Peyer's patch (tissue), 4 donors: ENCODE measurements at regions not wholly inside any gene's neighbourhood (a gene's known extent, or its start where the extent isn't known, plus 50 kb on each side); places are given as distances from the start of the nearest gene placed in this dataset.

Experiments used
- DNase-seq, 3 donors: peaks; one replicate each; pipeline ENCODE4 v3.0.0-alpha.2; 2017 to 2019
- H3K27ac ChIP-seq, 4 donors: fragments of 200-600 bp; sonication (generic); one replicate each; pipeline ENCODE4 v1.5.1; 2016 to 2019
- H3K27me3 ChIP-seq, 2 donors: fragments of 200-600 bp; sonication (generic); one replicate each; pipeline ENCODE4 v1.5.1; 2019
- H3K36me3 ChIP-seq, 3 donors: fragments of 200-600 bp; sonication (generic); one replicate each; pipeline ENCODE4 v1.5.1; 2016 to 2019
- H3K4me1 ChIP-seq, 4 donors: fragments of 200-600 bp; sonication (generic); one replicate each; pipeline ENCODE4 v1.5.1; 2016 to 2019
- H3K4me3 ChIP-seq, 4 donors: fragments of 200-600 bp; sonication (generic); 1 replicate in 3 of 4; 2 replicates in 1 of 4; pipeline ENCODE4 v1.5.1; 2016 to 2019; ENCODE audit warnings: mild to moderate bottlenecking in 1 of 4
- H3K9me3 ChIP-seq, 4 donors: fragments of 200-600 bp; sonication (generic); one replicate each; pipeline ENCODE4 v1.5.1; 2016 to 2019; ENCODE audit warnings: mild to moderate bottlenecking in 1 of 4
- CTCF ChIP-seq, 6 experiments: fragments of 450-650 bp in 4 of 6; fragments of 200-600 bp in 2 of 6; sonication (generic) in 1 of 6; IDR thresholded peaks; one replicate each; pipeline ENCODE4 v1.5.1; 2017 to 2019; ENCODE audit warnings: antibody characterized with exemption in 6 of 6, mild to moderate bottlenecking in 3 of 6, moderate library complexity in 1 of 6
- POLR2A ChIP-seq, 2 donors: fragments of 450-650 bp; IDR thresholded peaks; one replicate each; pipeline ENCODE4 v1.5.1; 2017; ENCODE audit warnings: antibody characterized with exemption in 2 of 2, mild to moderate bottlenecking in 2 of 2, moderate library complexity in 2 of 2

GRCh38 chr1:67534627-67535065 is 104.4 kb upstream of the SERBP1 start:
- no peak for TF ChIP-seq CTCF (IDR thresholded peaks at IDR 0.05)
- TF ChIP-seq POLR2A (IDR thresholded peaks at IDR 0.05), result no peak
- Histone ChIP-seq H3K9me3 (no peaks in the 10 kb centered on the region), H3K27me3 (no peaks in the 10 kb centered on the region), H3K4me1 (peaks cover 0 to 16% (median 6%) of the 10 kb centered on the region in 4 donors), H3K36me3 (no peaks in the 10 kb centered on the region), H3K27ac (peak overlapping the region in 2 of 4 donors; percentile 10 to 52), H3K4me3 (no peak overlapping the region)
- DNase-seq, result peak in 1 of 3 donors; percentile 54

GRCh38 chr1:67535474-67535873 is 105.3 kb upstream of the SERBP1 start:
- H3K27ac ChIP-seq, result no peak overlapping the region

DNA sequence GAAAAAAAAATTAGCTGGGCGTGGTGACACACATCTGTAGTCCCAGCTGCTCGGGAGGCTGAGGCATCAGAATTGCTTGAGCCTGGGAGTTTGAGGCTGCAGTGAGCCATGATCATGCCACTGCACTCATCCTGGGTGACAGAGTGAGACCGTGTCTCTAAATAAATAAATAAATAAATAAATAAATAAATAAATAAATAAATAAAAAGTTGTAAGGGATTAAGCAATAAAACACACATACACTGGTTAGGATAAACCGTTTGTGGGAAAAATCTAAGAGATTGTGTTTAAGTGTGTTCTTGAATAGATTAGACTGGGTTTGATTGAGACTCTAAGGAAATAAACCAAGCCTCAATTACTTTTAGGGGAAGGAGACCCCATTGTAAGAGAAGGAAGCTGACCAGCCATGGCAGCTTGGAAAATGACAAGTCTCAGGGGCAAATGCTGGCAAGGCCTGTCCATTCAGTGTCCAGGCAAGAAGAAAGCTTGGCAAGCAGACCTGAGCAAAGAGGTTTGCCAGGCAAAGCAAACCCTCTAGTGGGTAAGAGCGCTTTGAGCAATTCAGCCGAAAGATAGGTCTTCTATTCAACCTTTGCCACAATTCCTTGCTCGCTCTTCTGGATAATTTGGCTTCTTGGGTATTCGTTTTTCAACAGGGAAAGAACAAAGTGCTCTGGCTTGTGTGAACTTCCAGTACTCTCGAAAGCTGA is 106.9 kb upstream of the SERBP1 start:
- Histone ChIP-seq H3K4me3 (no peak overlapping the region), H3K4me1 (peaks cover 0 to 16% (median 6%) of the 10 kb centered on the region in 4 donors), H3K27me3 (no peaks in the 10 kb centered on the region), H3K9me3 (no peaks in the 10 kb centered on the region), H3K27ac (no peak overlapping the region), H3K36me3 (no peaks in the 10 kb centered on the region)
- TF ChIP-seq CTCF (IDR thresholded peaks at IDR 0.05) (no peak), POLR2A (IDR thresholded peaks at IDR 0.05) (no peak)
- DNase-seq, result no peak

More at GRCh38 chr1:67535474-67535873, 105.3 kb upstream of the SERBP1 start:
- no peak for TF ChIP-seq POLR2A (IDR thresholded peaks at IDR 0.05)
- TF ChIP-seq CTCF (IDR thresholded peaks at IDR 0.05), result peak; percentile 30 to 98 (median 87)
- H3K36me3 ChIP-seq, result no peaks in the 10 kb centered on the region
- H3K4me3 ChIP-seq, result no peak overlapping the region
- H3K4me1 ChIP-seq, result peaks cover 0 to 16% (median 6%) of the 10 kb centered on the region in 4 donors
- no peaks in the 10 kb centered on the region for H3K27me3 ChIP-seq
- DNase-seq, result peak; percentile 38 to 90 (median 88)
- H3K9me3 ChIP-seq, result no peaks in the 10 kb centered on the region

DNA sequence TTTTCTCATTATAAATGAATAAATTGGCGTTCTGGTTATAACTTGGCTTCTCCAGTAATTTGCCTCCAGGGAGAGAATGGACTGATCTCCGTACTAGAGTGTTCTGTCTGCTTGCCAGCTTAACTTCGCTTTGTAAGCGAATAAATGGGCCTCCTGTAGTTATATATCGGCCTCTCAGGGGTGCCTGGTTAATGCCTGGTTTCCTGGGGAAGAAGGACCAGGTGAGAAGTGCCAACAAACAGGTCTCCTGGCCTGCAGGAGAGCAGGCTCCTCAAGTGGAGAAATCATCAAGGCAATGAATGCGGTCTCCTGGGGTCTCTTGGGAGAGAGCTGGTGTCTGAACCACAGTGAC is 107.4 kb upstream of the SERBP1 start:
- no peak for DNase-seq
- TF ChIP-seq CTCF (IDR thresholded peaks at IDR 0.05) (no peak), POLR2A (IDR thresholded peaks at IDR 0.05) (no peak)
- H3K36me3 ChIP-seq, result no peaks in the 10 kb centered on the region
- H3K27ac ChIP-seq, result peak overlapping the region in 1 of 4 donors; percentile 7
- H3K4me1 ChIP-seq, result peaks cover 0 to 16% (median 5%) of the 10 kb centered on the region in 4 donors
- no peaks in the 10 kb centered on the region for H3K27me3 ChIP-seq
- no peaks in the 10 kb centered on the region for H3K9me3 ChIP-seq
- H3K4me3 ChIP-seq, result no peak overlapping the region

GRCh38 chr1:67540025-67540732 is 110.0 kb upstream of the SERBP1 start:
- Histone ChIP-seq H3K4me1 (peaks cover 0 to 9% (median 0%) of the 10 kb centered on the region in 4 donors), H3K4me3 (no peak overlapping the region), H3K27ac (peak overlapping the region in 1 of 4 donors; percentile 57), H3K36me3 (no peaks in the 10 kb centered on the region), H3K9me3 (no peaks in the 10 kb centered on the region), H3K27me3 (no peaks in the 10 kb centered on the region)
- TF ChIP-seq CTCF (IDR thresholded peaks at IDR 0.05) (no peak), POLR2A (IDR thresholded peaks at IDR 0.05) (no peak)
- DNase-seq, result no peak
